ENCODE measurements at regions not wholly inside any gene's neighbourhood (a gene's known extent, or its start where the extent isn't known, plus 50 kb on each side); places are given as distances from the start of the nearest gene placed in this dataset.
"Not testable (repeated sequence)": the region's sequence is repeated elsewhere in the genome, so short reads cannot be mapped to it uniquely, and the experiment has no call there.

GRCh38 chr17:27091043-27091497 lies 202.8 kb upstream of the WSB1 start:
- intact Hi-C loops (cut with DNase I; ENCODE audit: low total_unique reads) = no loop called here
- 74 to 90% (median 82%) methylated on average over 9 to 11 of the region's 11 CpGs for WGBS, 5 donors
- TF ChIP-seq CTCF (IDR thresholded peaks at IDR 0.05) = no peak
- no peak for TF ChIP-seq POLR2A (IDR thresholded peaks at IDR 0.05)
- no peak for TF ChIP-seq EP300 (IDR thresholded peaks at IDR 0.05)
- TF ChIP-seq POLR2AphosphoS5 (IDR thresholded peaks at IDR 0.05) = no peak
- Histone ChIP-seq H3K4me3 (no peak overlapping the region), H3K27ac (no peak overlapping the region), H3K9me3 (no peaks in the 10 kb centered on the region), H3K4me1 (no peaks in the 10 kb centered on the region), H3K27me3 (peaks cover 0 to 15% (median 0%) of the 10 kb centered on the region in 3 donors), H3K36me3 (no peaks in the 10 kb centered on the region)
- DNase-seq = no peak

GRCh38 chr17:27094179-27094578 lies 199.7 kb upstream of the WSB1 start:
- H3K9me3 ChIP-seq; H3K36me3 ChIP-seq; H3K27ac ChIP-seq; H3K4me1 ChIP-seq; intact Hi-C loops (cut with DNase I; ENCODE audit: low total_unique reads); DNase-seq; H3K4me3 ChIP-seq: not testable (repeated sequence)
- peaks cover 0 to 15% (median 0%) of the 10 kb centered on the region in 3 donors for H3K27me3 ChIP-seq
- WGBS, 5 donors = 78 to 91% (median 90%) methylated on average over 1 of the region's 1 CpG

GRCh38 chr17:27095821-27096220 lies 198.1 kb upstream of the WSB1 start:
- H3K27ac ChIP-seq; H3K36me3 ChIP-seq; intact Hi-C loops (cut with DNase I; ENCODE audit: low total_unique reads); H3K4me3 ChIP-seq; H3K9me3 ChIP-seq; H3K27me3 ChIP-seq; DNase-seq; H3K4me1 ChIP-seq: not testable (repeated sequence)
- WGBS, 5 donors = 87 to 95% (median 91%) methylated on average over 4 of the region's 4 CpGs

- H3K4me1 ChIP-seq; H3K9me3 ChIP-seq; intact Hi-C loops (cut with DNase I; ENCODE audit: low total_unique reads); H3K4me3 ChIP-seq; H3K27me3 ChIP-seq; H3K27ac ChIP-seq; H3K36me3 ChIP-seq; DNase-seq: not testable (repeated sequence)
- 70 to 100% (median 80%) methylated on average over 1 to 2 of the region's 2 CpGs for WGBS, 5 donors
Measured at GRCh38 chr17:27099266-27099665, 194.6 kb upstream of the WSB1 start.

GRCh38 chr17:27104605-27105221 lies 189.2 kb upstream of the WSB1 start:
- H3K4me1 ChIP-seq; H3K27ac ChIP-seq; H3K4me3 ChIP-seq; DNase-seq; intact Hi-C loops (cut with DNase I; ENCODE audit: low total_unique reads); H3K27me3 ChIP-seq; H3K36me3 ChIP-seq; H3K9me3 ChIP-seq: not testable (repeated sequence)
- WGBS, 5 donors = 85 to 89% (median 86%) methylated on average over 26 to 31 of the region's 31 CpGs

- intact Hi-C loops (cut with DNase I; ENCODE audit: low total_unique reads) = no loop called here
- 63 to 74% (median 70%) methylated on average over 3 of the region's 3 CpGs for WGBS, 5 donors
- no peaks in the 10 kb centered on the region for H3K4me1 ChIP-seq
- H3K27me3 ChIP-seq = no peaks in the 10 kb centered on the region
- DNase-seq = no peak
- no peak overlapping the region for H3K27ac ChIP-seq
- H3K9me3 ChIP-seq = no peaks in the 10 kb centered on the region
- no peaks in the 10 kb centered on the region for H3K36me3 ChIP-seq
- TF ChIP-seq POLR2A (IDR thresholded peaks at IDR 0.05) (no peak), POLR2AphosphoS5 (IDR thresholded peaks at IDR 0.05) (no peak), CTCF (IDR thresholded peaks at IDR 0.05) (no peak), EP300 (IDR thresholded peaks at IDR 0.05) (no peak)
- H3K4me3 ChIP-seq = no peak overlapping the region
Measured at GRCh38 chr17:27105636-27106035, 188.3 kb upstream of the WSB1 start.
